IPS DF 6.9 (cell line): ENCODE measurements at regions not wholly inside any gene's neighbourhood (a gene's known extent, or its start where the extent isn't known, plus 50 kb on each side); places are given as distances from the start of the nearest gene placed in this dataset.

Experiments
- DNase-seq: peaks from one replicate; pipeline ENCODE4 v3.0.0-alpha.2; 2013; ENCODE audit warnings: low read depth, low spot score
- H3K27ac ChIP-seq: one replicate; pipeline ENCODE4 v1.5.1; 2013; ENCODE audit warnings: low read length, control low read depth
- H3K27me3 ChIP-seq: 2 replicates; pipeline ENCODE4 v1.6.1; 2013; ENCODE audit warnings: mild to moderate bottlenecking, low read length; ENCODE audit not compliant: control insufficient read depth, insufficient read depth
- H3K36me3 ChIP-seq: 2 replicates; pipeline ENCODE4 v1.6.1; 2013; ENCODE audit warnings: low read length; ENCODE audit not compliant: control insufficient read depth, insufficient read depth
- H3K4me1 ChIP-seq: 2 replicates; pipeline ENCODE4 v1.6.1; 2013; ENCODE audit warnings: low read length; ENCODE audit not compliant: control insufficient read depth, insufficient read depth
- H3K4me3 ChIP-seq: 2 replicates; pipeline ENCODE4 v1.5.1; 2013; ENCODE audit warnings: mild to moderate bottlenecking, low read length
- H3K9me3 ChIP-seq: 2 replicates; pipeline ENCODE4 v1.6.1; 2013; ENCODE audit warnings: low read length, inconsistent platforms; ENCODE audit not compliant: control insufficient read depth, insufficient read depth
- WGBS: extraction: QIAGEN DNeasy Blood & Tissue Kit; methylation state at CpG from one replicate; pipeline ENCODE4 v1.1.7; 2013; ENCODE audit warnings: mixed read lengths, missing lambda C conversion rate; ENCODE audit not compliant: insufficient read length, insufficient coverage; 5-methylcytosine and 5-hydroxymethylcytosine counted together

- DNase-seq, result no peak
- Histone ChIP-seq H3K4me3 (no peak overlapping the region), H3K27ac (no peak overlapping the region), H3K4me1 (peaks cover 2% of the 10 kb centered on the region; the same call in 1 of the 2 replicates), H3K27me3 (no peaks in the 10 kb centered on the region), H3K9me3 (no peaks in the 10 kb centered on the region), H3K36me3 (no peaks in the 10 kb centered on the region)
- WGBS, result no CpG with 5 or more reads among the region's 3 CpGs
These were observed 164.4 kb downstream of the MDFIC start for GRCh38 chr7:115086146-115086841.

- no peak for DNase-seq
- WGBS, result no CpG with 5 or more reads among the region's 3 CpGs
- Histone ChIP-seq H3K36me3 (no peaks in the 10 kb centered on the region), H3K4me1 (peaks cover 2% of the 10 kb centered on the region; the same call in 1 of the 2 replicates), H3K27ac (no peak overlapping the region), H3K4me3 (no peak overlapping the region), H3K9me3 (no peaks in the 10 kb centered on the region), H3K27me3 (no peaks in the 10 kb centered on the region)
These were observed 163.5 kb downstream of the MDFIC start for GRCh38 chr7:115085421-115085820.

GRCh38 chr7:115083935-115084334 lies 162.0 kb downstream of the MDFIC start:
- WGBS, result no CpG with 5 or more reads among the region's 4 CpGs
- no peaks in the 10 kb centered on the region for H3K27me3 ChIP-seq
- no peaks in the 10 kb centered on the region for H3K36me3 ChIP-seq
- no peak overlapping the region for H3K4me3 ChIP-seq
- H3K27ac ChIP-seq, result no peak overlapping the region
- H3K9me3 ChIP-seq, result no peaks in the 10 kb centered on the region
- peaks cover 2% of the 10 kb centered on the region; the same call in 1 of the 2 replicates for H3K4me1 ChIP-seq
- no peak for DNase-seq

- no peak for DNase-seq
- Histone ChIP-seq H3K36me3 (no peaks in the 10 kb centered on the region), H3K27ac (no peak overlapping the region), H3K4me1 (peaks cover 2% of the 10 kb centered on the region; the same call in 1 of the 2 replicates), H3K9me3 (no peaks in the 10 kb centered on the region), H3K27me3 (no peaks in the 10 kb centered on the region), H3K4me3 (no peak overlapping the region)
- no CpG with 5 or more reads among the region's 3 CpGs for WGBS
These were observed 159.9 kb downstream of the MDFIC start for GRCh38 chr7:115081772-115082171.

- DNase-seq, result no peak
- no peak overlapping the region for H3K27ac ChIP-seq
- H3K4me3 ChIP-seq, result no peak overlapping the region
- H3K4me1 ChIP-seq, result peaks cover under 1% of the 10 kb centered on the region; the same call in 1 of the 2 replicates
- WGBS, result no CpG with 5 or more reads among the region's 1 CpG
- H3K9me3 ChIP-seq, result no peaks in the 10 kb centered on the region
- no peaks in the 10 kb centered on the region for H3K36me3 ChIP-seq
- H3K27me3 ChIP-seq, result no peaks in the 10 kb centered on the region
These were observed 157.0 kb downstream of the MDFIC start for GRCh38 chr7:115078851-115079250.

GRCh38 chr7:115078386-115078785 lies 156.5 kb downstream of the MDFIC start:
- Histone ChIP-seq H3K36me3 (no peaks in the 10 kb centered on the region), H3K9me3 (no peaks in the 10 kb centered on the region), H3K27ac (no peak overlapping the region), H3K4me1 (no peaks in the 10 kb centered on the region), H3K27me3 (no peaks in the 10 kb centered on the region), H3K4me3 (no peak overlapping the region)
- DNase-seq, result no peak

- no peaks in the 10 kb centered on the region for H3K27me3 ChIP-seq
- no peaks in the 10 kb centered on the region; the same call in 1 of the 2 replicates for H3K36me3 ChIP-seq
- no peak for DNase-seq
- no peak overlapping the region for H3K27ac ChIP-seq
- H3K9me3 ChIP-seq, result no peaks in the 10 kb centered on the region
- no peaks in the 10 kb centered on the region for H3K4me1 ChIP-seq
- no peak overlapping the region for H3K4me3 ChIP-seq
- whole genome bisulfite sequencing, result no CpG with 5 or more reads among the region's 1 CpG
These were observed 148.4 kb downstream of the MDFIC start for GRCh38 chr7:115070311-115070710.
